HepG2 (cell line): ENCODE measurements at regions not wholly inside any gene's neighbourhood (a gene's known extent, or its start where the extent isn't known, plus 50 kb on each side); places are given as distances from the start of the nearest gene placed in this dataset.

Experiments used
- ATAC-seq: fragments of 200-7000 bp; cut with Tn5 transposase; 3 replicates; pipeline ENCODE4 v1.9.1; 2020; ENCODE audit warnings: mild to moderate bottlenecking, moderate library complexity
- BruUV-seq: library from RNA; stranded (reverse); fragments of 400-500 nt; replicated peaks from 2 replicates; lab custom pipeline; 2021; lab: Mats Ljungman, UMichigan
- CTCF ChIA-PET: fragments of 300-600 bp; formaldehyde crosslinking; extraction: SDS; loops from one replicate; lab custom pipeline; 2021; ENCODE audit warnings: low total read pairs, inconsistent platforms, low intra/inter-chr PET ratio; lab: Yijun Ruan, JAX
- POLR2A ChIA-PET: fragments of 350-600 bp; sonication (Branson Sonifier 250); formaldehyde crosslinking; loops from one replicate; lab custom pipeline; 2020; ENCODE audit warnings: antibody characterized with exemption, inconsistent platforms; lab: Yijun Ruan, JAX
- DNase-seq: peaks from one replicate; pipeline ENCODE4 v3.0.0-alpha.2; 2015; ENCODE audit warnings: low spot score
- FAIRE-seq: peaks from 3 replicates; lab custom pipeline; 2011; peaks lifted over from hg19 to GRCh38; lab: Jason Lieb, UNC
- H2AFZ ChIP-seq: one replicate; pipeline ENCODE4 v1.6.1; 2011; ENCODE audit warnings: low read length, inconsistent platforms
- H3K27ac ChIP-seq: fragments of 300-600 bp; 3 replicates; pipeline ENCODE4 v1.8.0; 2011; ENCODE audit warnings: mixed run types, mild to moderate bottlenecking, mixed read lengths, low read length, inconsistent platforms; ENCODE audit not compliant: insufficient read depth; ENCODE audit errors: extremely low read length
- H3K27me3 ChIP-seq, 2 experiments: fragments of 200-600 bp in 1 of 2; 2 replicates in 1 of 2; 3 replicates in 1 of 2; pipeline versions ENCODE4 v1.6.0 to v1.8.0; 2011; ENCODE audit warnings: low read length in 2 of 2, mild to moderate bottlenecking in 2 of 2, moderate library complexity in 2 of 2, inconsistent platforms in 1 of 2; ENCODE audit not compliant: insufficient read depth in 2 of 2, control insufficient read depth in 1 of 2
- H3K36me3 ChIP-seq, 2 experiments: fragments of 200-600 bp in 1 of 2; replicated peaks in 1 of 2; 2 replicates in 1 of 2; 3 replicates in 1 of 2; pipeline versions ENCODE4 v1.5.1 to v1.8.0; 2011; ENCODE audit warnings: low read length in 2 of 2, inconsistent platforms in 1 of 2; ENCODE audit not compliant: insufficient read depth in 2 of 2, control insufficient read depth in 1 of 2
- H3K4me1 ChIP-seq: 2 replicates; pipeline ENCODE4 v1.5.1; 2012; ENCODE audit warnings: low read length, inconsistent platforms; ENCODE audit not compliant: insufficient read depth
- H3K4me2 ChIP-seq: 2 replicates; pipeline ENCODE4 v1.6.0; 2011; ENCODE audit warnings: low read depth, low read length, inconsistent platforms
- H3K4me3 ChIP-seq, 3 experiments: fragments of 200-600 bp in 1 of 3; sonication (generic), shearing (Covaris generic) in 1 of 3; replicated peaks in 1 of 3; 2 replicates each; pipeline ENCODE4 v1.5.1; 2011 to 2016; ENCODE audit warnings: low read length in 3 of 3, inconsistent platforms in 2 of 3, low read depth in 2 of 3, mild to moderate bottlenecking in 2 of 3, control low read depth in 1 of 3, mixed read lengths in 1 of 3; ENCODE audit not compliant: insufficient read depth in 1 of 3
- H3K79me2 ChIP-seq: one replicate; pipeline ENCODE4 v1.6.1; 2011; ENCODE audit warnings: low read length, inconsistent platforms; ENCODE audit not compliant: insufficient read depth
- H3K9ac ChIP-seq: 2 replicates; pipeline ENCODE4 v1.6.0; 2011; ENCODE audit warnings: mild to moderate bottlenecking, low read depth, low read length, inconsistent platforms; ENCODE audit not compliant: insufficient read depth
- H3K9me3 ChIP-seq: 2 replicates; pipeline ENCODE4 v1.5.1; 2012; ENCODE audit warnings: mild to moderate bottlenecking, low read length
- H4K20me1 ChIP-seq: 2 replicates; pipeline ENCODE4 v1.6.0; 2011; ENCODE audit warnings: inconsistent platforms, mild to moderate bottlenecking, low read length, moderate library complexity; ENCODE audit not compliant: insufficient read depth
- CBFB ChIP-seq: sonication (generic); formaldehyde crosslinking; IDR thresholded peaks from 2 replicates; pipeline ENCODE4 v1.4.0; 2020; ENCODE audit warnings: missing genetic modification reagents
- EHMT2 ChIP-seq: fragments of 200-600 bp; sonication (generic); IDR thresholded peaks from 2 replicates; pipeline ENCODE4 v1.7.0; 2017; ENCODE audit warnings: antibody characterized with exemption, low read depth, low read length, borderline replicate concordance
- FOSL1 ChIP-seq: sonication (generic); formaldehyde crosslinking; IDR thresholded peaks from 2 replicates; pipeline ENCODE4 v1.9.0; 2021; ENCODE audit warnings: missing genetic modification reagents, borderline replicate concordance
- GLI4 ChIP-seq: sonication (generic); formaldehyde crosslinking; IDR thresholded peaks from 2 replicates; pipeline ENCODE4 v1.5.1; 2020; ENCODE audit warnings: missing genetic modification reagents, mild to moderate bottlenecking, moderate library complexity, borderline replicate concordance
- MED8 ChIP-seq: sonication (generic); formaldehyde crosslinking; IDR thresholded peaks from 2 replicates; pipeline ENCODE4 v1.8.1; 2023; ENCODE audit warnings: mild to moderate bottlenecking, missing genetic modification reagents; ENCODE audit not compliant: insufficient replicate concordance
- NFRKB ChIP-seq: fragments of 450-650 bp; IDR thresholded peaks from 2 replicates; pipeline ENCODE4 v1.6.1; 2017
- RARA ChIP-seq: IDR thresholded peaks from 2 replicates; pipeline ENCODE4 v1.6.1; 2016; ENCODE audit warnings: missing genetic modification reagents, missing compliant biosample characterization
- RBM22 ChIP-seq: fragments of 200-400 bp; formaldehyde crosslinking; optimal IDR thresholded peaks from 2 replicates; pipeline ENCODE3; 2017; ENCODE audit warnings: mild to moderate bottlenecking, low read length, moderate library complexity
- SNRNP70 ChIP-seq: fragments of 200-400 bp; formaldehyde crosslinking; IDR thresholded peaks from 2 replicates; pipeline ENCODE4 v1.6.1; 2017; ENCODE audit warnings: mild to moderate bottlenecking, low read depth, low read length, moderate library complexity
- ZMYM4 ChIP-seq: sonication (generic); formaldehyde crosslinking; IDR thresholded peaks from 2 replicates; pipeline ENCODE4 v1.8.1; 2023; ENCODE audit warnings: mild to moderate bottlenecking, missing genetic modification reagents
- ZNF367 ChIP-seq: sonication (generic); formaldehyde crosslinking; IDR thresholded peaks from 2 replicates; pipeline ENCODE4 v1.4.0; 2020; ENCODE audit warnings: missing genetic modification reagents, borderline replicate concordance
- ZNF558 ChIP-seq: sonication (generic); formaldehyde crosslinking; IDR thresholded peaks from 2 replicates; pipeline ENCODE4 v1.9.0; 2022; ENCODE audit warnings: mild to moderate bottlenecking, missing genetic modification reagents, borderline replicate concordance
- ZNF572 ChIP-seq: sonication (generic); formaldehyde crosslinking; IDR thresholded peaks from 2 replicates; pipeline ENCODE4 v1.5.1; 2020; ENCODE audit warnings: mild to moderate bottlenecking, missing genetic modification reagents
- ZNF761 ChIP-seq: sonication (generic); formaldehyde crosslinking; conservative IDR thresholded peaks from 2 replicates; pipeline ENCODE4 v1.4.0; 2020; ENCODE audit warnings: mild to moderate bottlenecking, missing genetic modification reagents
- ZNF772 ChIP-seq: sonication (generic); formaldehyde crosslinking; IDR thresholded peaks from 2 replicates; pipeline ENCODE4 v1.5.0; 2020; ENCODE audit warnings: mild to moderate bottlenecking, missing genetic modification reagents
- ZSCAN12 ChIP-seq: sonication (generic); formaldehyde crosslinking; IDR thresholded peaks from 2 replicates; pipeline ENCODE4 v1.9.0; 2021; ENCODE audit warnings: mild to moderate bottlenecking, missing genetic modification reagents
- ZSCAN30 ChIP-seq: sonication (generic); formaldehyde crosslinking; IDR thresholded peaks from 2 replicates; pipeline ENCODE4 v1.5.0; 2020; ENCODE audit warnings: mild to moderate bottlenecking, missing genetic modification reagents
- WGBS: methylation state at CpG from one replicate; pipeline ENCODE4 v1.1.6; 2017; ENCODE audit warnings: low lambda C conversion rate; 5-methylcytosine and 5-hydroxymethylcytosine counted together
- in situ Hi-C: cut with HindIII; loops from 2 replicates; pipeline ENCODE4 v1.10.0; 2017; ENCODE audit warnings: low pct_unique_long_range_greater_than_20kb; ENCODE audit not compliant: extremely low pct_ligation_motif_present
- intact Hi-C: fragments of 100-400 bp; cut with micrococcal nuclease; formaldehyde crosslinking; loops from one replicate; pipeline ENCODE4 v1.10.0; 2022; ENCODE audit not compliant: unreplicated experiment
- TF ChIP-seq, protein P1 (sequence below): sonication (generic); formaldehyde crosslinking; IDR thresholded peaks from one replicate; pipeline ENCODE4 v1.5.1; 2020; ENCODE audit warnings: mild to moderate bottlenecking, missing genetic modification reagents; ENCODE audit errors: not compliant biosample characterization
- TF ChIP-seq, protein P2 (sequence below): IDR thresholded peaks from 2 replicates; pipeline ENCODE4 v1.6.1; 2016; ENCODE audit warnings: missing genetic modification reagents, missing compliant biosample characterization

DNA sequence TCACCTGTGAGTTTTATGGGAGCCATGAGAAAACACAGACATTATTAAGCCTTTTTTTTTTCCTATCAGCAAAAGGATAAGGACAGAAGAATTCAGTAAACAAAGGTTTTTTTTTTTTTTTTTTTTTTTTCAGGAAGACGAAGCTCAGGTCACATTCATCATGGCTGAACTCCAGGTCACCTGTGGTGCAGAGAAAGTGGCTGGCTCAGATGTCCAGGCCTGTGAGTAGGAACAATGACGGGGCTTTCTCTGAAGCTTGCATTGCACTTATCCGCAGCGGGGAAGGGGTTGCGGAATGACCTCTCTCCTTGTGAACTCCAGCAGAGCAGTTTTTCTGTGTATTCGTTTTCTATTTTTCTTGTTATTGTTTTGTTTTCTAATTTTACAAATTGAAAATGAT lies 759.6 kb upstream of the TMEM132C start:
- no peak for FAIRE-seq
- CTCF ChIA-PET, result no interaction called here

DNA sequence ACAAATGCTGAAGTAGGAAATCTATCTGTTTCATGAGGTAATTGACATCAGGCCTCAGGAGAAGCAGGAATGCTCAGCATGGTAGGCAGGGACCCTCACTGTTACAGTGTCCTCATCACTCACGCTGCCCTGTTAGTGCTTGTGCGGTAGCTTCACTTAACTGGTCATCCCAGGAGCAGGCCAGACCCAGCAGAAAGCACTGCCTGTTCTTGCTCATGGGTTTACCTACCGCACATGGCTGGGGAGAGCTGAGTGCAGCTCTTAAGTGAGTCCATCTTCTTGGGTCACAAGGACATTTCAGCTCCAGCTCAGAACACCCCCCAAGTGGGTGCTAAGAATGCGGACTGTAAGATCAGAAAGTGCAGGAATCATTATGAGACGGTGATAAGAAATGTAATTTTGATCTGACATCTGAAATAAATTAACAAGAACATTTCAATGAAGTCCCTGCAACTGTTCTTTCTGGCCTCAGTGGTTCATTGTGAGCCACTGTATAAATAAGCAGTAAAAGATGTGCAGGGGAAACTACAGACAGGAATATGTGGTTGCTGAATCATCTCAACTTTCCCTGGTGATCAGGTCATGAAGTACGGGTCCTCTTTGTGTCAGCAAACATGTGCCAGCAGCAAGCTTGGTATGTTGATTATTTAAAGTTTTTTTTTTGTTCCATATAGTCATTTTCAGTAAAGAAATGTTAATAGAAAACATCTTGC lies 757.7 kb upstream of the TMEM132C start:
- in situ Hi-C loops, result no loop called here
- H4K20me1 ChIP-seq, result no peaks in the 10 kb centered on the region
- FAIRE-seq (no peak), ATAC-seq (no peak)
- H3K27ac ChIP-seq, result no peak overlapping the region
- no peak overlapping the region for H3K4me3 ChIP-seq
- no peaks in the 10 kb centered on the region; a peak in 1 of 5 replicates for H3K27me3 ChIP-seq
- H3K79me2 ChIP-seq, result no peaks in the 10 kb centered on the region
- no TSS peak for BruUV-seq
- no peak overlapping the region for H3K4me2 ChIP-seq
- H3K9me3 ChIP-seq, result peaks cover 5% of the 10 kb centered on the region
- no peak overlapping the region for H2AFZ ChIP-seq
- no peak overlapping the region for H3K9ac ChIP-seq
- no peaks in the 10 kb centered on the region for H3K4me1 ChIP-seq
- H3K36me3 ChIP-seq, result no peaks in the 10 kb centered on the region
- POLR2A ChIA-PET, result no interaction called here
- TF ChIP-seq, protein P1, sequence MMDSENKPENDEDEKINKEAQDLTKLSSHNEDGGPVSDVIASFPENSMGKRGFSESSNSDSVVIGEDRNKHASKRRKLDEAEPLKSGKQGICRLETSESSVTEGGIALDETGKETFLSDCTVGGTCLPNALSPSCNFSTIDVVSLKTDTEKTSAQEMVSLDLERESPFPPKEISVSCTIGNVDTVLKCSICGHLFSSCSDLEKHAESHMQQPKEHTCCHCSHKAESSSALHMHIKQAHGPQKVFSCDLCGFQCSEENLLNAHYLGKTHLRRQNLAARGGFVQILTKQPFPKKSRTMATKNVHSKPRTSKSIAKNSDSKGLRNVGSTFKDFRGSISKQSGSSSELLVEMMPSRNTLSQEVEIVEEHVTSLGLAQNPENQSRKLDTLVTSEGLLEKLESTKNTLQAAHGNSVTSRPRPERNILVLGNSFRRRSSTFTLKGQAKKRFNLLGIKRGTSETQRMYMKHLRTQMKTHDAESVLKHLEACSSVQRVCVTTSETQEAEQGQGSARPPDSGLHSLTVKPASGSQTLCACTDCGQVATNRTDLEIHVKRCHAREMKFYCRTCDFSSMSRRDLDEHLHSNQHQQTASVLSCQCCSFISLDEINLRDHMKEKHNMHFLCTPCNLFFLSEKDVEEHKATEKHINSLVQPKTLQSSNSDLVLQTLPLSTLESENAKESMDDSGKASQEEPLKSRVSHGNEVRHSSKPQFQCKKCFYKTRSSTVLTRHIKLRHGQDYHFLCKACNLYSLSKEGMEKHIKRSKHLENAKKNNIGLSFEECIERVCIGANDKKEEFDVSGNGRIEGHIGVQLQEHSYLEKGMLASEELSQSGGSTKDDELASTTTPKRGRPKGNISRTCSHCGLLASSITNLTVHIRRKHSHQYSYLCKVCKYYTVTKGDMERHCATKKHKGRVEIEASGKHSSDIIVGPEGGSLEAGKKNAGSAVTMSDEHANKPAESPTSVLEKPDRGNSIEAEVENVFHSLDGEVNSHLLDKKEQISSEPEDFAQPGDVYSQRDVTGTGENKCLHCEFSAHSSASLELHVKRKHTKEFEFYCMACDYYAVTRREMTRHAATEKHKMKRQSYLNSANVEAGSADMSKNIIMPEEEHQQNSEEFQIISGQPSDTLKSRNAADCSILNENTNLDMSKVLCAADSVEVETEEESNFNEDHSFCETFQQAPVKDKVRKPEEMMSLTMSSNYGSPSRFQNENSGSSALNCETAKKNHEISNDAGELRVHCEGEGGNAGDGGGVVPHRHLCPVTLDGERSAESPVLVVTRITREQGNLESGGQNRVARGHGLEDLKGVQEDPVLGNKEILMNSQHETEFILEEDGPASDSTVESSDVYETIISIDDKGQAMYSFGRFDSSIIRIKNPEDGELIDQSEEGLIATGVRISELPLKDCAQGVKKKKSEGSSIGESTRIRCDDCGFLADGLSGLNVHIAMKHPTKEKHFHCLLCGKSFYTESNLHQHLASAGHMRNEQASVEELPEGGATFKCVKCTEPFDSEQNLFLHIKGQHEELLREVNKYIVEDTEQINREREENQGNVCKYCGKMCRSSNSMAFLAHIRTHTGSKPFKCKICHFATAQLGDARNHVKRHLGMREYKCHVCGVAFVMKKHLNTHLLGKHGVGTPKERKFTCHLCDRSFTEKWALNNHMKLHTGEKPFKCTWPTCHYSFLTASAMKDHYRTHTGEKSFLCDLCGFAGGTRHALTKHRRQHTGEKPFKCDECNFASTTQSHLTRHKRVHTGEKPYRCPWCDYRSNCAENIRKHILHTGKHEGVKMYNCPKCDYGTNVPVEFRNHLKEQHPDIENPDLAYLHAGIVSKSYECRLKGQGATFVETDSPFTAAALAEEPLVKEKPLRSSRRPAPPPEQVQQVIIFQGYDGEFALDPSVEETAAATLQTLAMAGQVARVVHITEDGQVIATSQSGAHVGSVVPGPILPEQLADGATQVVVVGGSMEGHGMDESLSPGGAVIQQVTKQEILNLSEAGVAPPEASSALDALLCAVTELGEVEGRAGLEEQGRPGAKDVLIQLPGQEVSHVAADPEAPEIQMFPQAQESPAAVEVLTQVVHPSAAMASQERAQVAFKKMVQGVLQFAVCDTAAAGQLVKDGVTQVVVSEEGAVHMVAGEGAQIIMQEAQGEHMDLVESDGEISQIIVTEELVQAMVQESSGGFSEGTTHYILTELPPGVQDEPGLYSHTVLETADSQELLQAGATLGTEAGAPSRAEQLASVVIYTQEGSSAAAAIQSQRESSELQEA, result no peak
- TF ChIP-seq, protein P2, sequence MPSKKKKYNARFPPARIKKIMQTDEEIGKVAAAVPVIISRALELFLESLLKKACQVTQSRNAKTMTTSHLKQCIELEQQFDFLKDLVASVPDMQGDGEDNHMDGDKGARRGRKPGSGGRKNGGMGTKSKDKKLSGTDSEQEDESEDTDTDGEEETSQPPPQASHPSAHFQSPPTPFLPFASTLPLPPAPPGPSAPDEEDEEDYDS, result no peak
- no peak for TF ChIP-seq ZSCAN12 (CRISPR knock-in tag)
- TF ChIP-seq, all 625 proteins: peak for 0
- CTCF ChIA-PET, result no interaction called here
- no peak for DNase-seq
- WGBS, result 33% methylated on average over 6 of the region's 6 CpGs
- intact Hi-C loops, result no loop called here

More for the DNA sequence above, 759.6 kb upstream of the TMEM132C start:
- WGBS, result 59% methylated on average over 6 of the region's 6 CpGs
- Histone ChIP-seq H3K4me1 (no peaks in the 10 kb centered on the region), H3K27me3 (no peaks in the 10 kb centered on the region; a peak in 1 of 5 replicates), H3K36me3 (no peaks in the 10 kb centered on the region), H2AFZ (no peak overlapping the region), H3K9ac (no peak overlapping the region), H3K9me3 (peaks cover 3% of the 10 kb centered on the region), H3K4me2 (no peak overlapping the region), H3K4me3 (no peak overlapping the region), H3K79me2 (no peaks in the 10 kb centered on the region), H4K20me1 (no peaks in the 10 kb centered on the region), H3K27ac (no peak overlapping the region)
- POLR2A ChIA-PET, result no interaction called here
- TF ChIP-seq GLI4 (CRISPR knock-in tag) (no peak), ZSCAN30 (CRISPR knock-in tag) (no peak), ZNF772 (CRISPR knock-in tag) (no peak), ZNF572 (CRISPR knock-in tag) (no peak), RARA (CRISPR knock-in tag) (no peak), EHMT2 (no peak), ZMYM4 (CRISPR knock-in tag) (no peak), MED8 (no peak), ZNF367 (CRISPR knock-in tag) (no peak), RBM22 (no peak), NFRKB (no peak), SNRNP70 (no peak), CBFB (CRISPR knock-in tag) (no peak), FOSL1 (CRISPR knock-in tag) (no peak), ZNF558 (CRISPR knock-in tag) (no peak), ZNF761 (no peak)
- ATAC-seq (no peak), DNase-seq (no peak)
- intact Hi-C loops, result no loop called here
- no TSS peak for BruUV-seq
- in situ Hi-C loops, result no loop called here
